ENCODE measurements at regions not wholly inside any gene's neighbourhood (a gene's known extent, or its start where the extent isn't known, plus 50 kb on each side); places are given as distances from the start of the nearest gene placed in this dataset.

- no peaks in the 10 kb centered on the region for H3K36me3 Mint-ChIP-seq (ENCODE audit: insufficient read depth, unreplicated experiment)
- peaks cover 6% of the 10 kb centered on the region for H3K4me1 Mint-ChIP-seq (ENCODE audit: low read depth, unreplicated experiment)
Observed at GRCh38 chr1:209106237-209106741, 477.2 kb upstream of the CAMK1G start.

DNA sequence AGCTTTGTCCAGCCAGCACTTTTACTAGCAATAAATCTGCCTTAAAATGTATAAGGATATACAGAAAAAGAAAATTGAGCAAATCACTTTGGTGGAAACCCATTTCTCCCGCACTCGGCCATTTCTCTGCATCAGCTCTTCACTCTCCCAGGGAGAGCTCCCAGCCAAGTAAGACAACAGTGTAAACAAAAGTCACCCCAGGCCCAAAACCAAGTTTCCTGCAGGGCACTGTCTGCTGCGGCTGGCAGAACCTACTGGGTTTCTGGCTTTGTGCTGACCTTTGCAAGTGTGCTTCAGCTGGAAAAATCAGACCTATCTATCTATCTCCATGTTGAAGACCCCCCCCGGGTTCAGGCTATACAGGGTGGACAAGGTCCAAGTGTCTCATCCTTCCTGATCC is 476.7 kb upstream of the CAMK1G start:
- DNase-seq: no peak
- no peak overlapping the region for H3K4me3 Mint-ChIP-seq (ENCODE audit: unreplicated experiment)
- peaks cover 14% of the 10 kb centered on the region for H3K27me3 Mint-ChIP-seq (ENCODE audit: insufficient read depth, unreplicated experiment)
- no peaks in the 10 kb centered on the region for H3K36me3 Mint-ChIP-seq (ENCODE audit: insufficient read depth, unreplicated experiment)
- Histone ChIP-seq H3K4me3 (ENCODE audit: low read depth, low read length) (no peak overlapping the region), H3K4me1 (no peaks in the 10 kb centered on the region), H3K27me3 (replicated peaks; ENCODE audit: control insufficient read depth, insufficient read depth, low read length) (no peaks in the 10 kb centered on the region), H3K36me3 (ENCODE audit: control insufficient read depth, insufficient read depth, low read length) (no peaks in the 10 kb centered on the region), H3K9me3 (no peaks in the 10 kb centered on the region)
- H3K27ac Mint-ChIP-seq (ENCODE audit: unreplicated experiment): no peak overlapping the region
- intact Hi-C loops (cut with micrococcal nuclease; ENCODE audit: unreplicated experiment): no loop called here
- H3K9me3 Mint-ChIP-seq (ENCODE audit: unreplicated experiment): no peaks in the 10 kb centered on the region
- CTCF ChIA-PET: no interaction called here
- no peak for TF ChIP-seq CTCF (IDR thresholded peaks at IDR 0.05; ENCODE audit: insufficient read depth in 1 of 2, low read depth in 1 of 2, low read length in 1 of 2, severe bottlenecking in 1 of 2, unreplicated experiment in 1 of 2)
- POLR2A ChIA-PET: no interaction called here
- peaks cover 6% of the 10 kb centered on the region for H3K4me1 Mint-ChIP-seq (ENCODE audit: low read depth, unreplicated experiment)
- no TSS peak for BruUV-seq (replicated peaks)

More at GRCh38 chr1:209106237-209106741, 477.2 kb upstream of the CAMK1G start:
- H3K9me3 ChIP-seq: no peaks in the 10 kb centered on the region
- no peak overlapping the region for H3K4me3 ChIP-seq (ENCODE audit: low read depth, low read length)
- H3K27me3 ChIP-seq (replicated peaks; ENCODE audit: control insufficient read depth, insufficient read depth, low read length): no peaks in the 10 kb centered on the region
- H3K27me3 Mint-ChIP-seq (ENCODE audit: insufficient read depth, unreplicated experiment): peaks cover 15% of the 10 kb centered on the region
- no peak overlapping the region for H3K27ac Mint-ChIP-seq (ENCODE audit: unreplicated experiment)
- ChIA-PET CTCF (no interaction called here), POLR2A (no interaction called here)
- TF ChIP-seq CTCF (IDR thresholded peaks at IDR 0.05; ENCODE audit: insufficient read depth in 1 of 2, low read depth in 1 of 2, low read length in 1 of 2, severe bottlenecking in 1 of 2, unreplicated experiment in 1 of 2): no peak
- no peak for DNase-seq
- H3K4me3 Mint-ChIP-seq (ENCODE audit: unreplicated experiment): no peak overlapping the region
- H3K4me1 ChIP-seq: no peaks in the 10 kb centered on the region
- H3K9me3 Mint-ChIP-seq (ENCODE audit: unreplicated experiment): no peaks in the 10 kb centered on the region
- no TSS peak for BruUV-seq (replicated peaks)
- no peaks in the 10 kb centered on the region for H3K36me3 ChIP-seq (ENCODE audit: control insufficient read depth, insufficient read depth, low read length)
- intact Hi-C loops (cut with micrococcal nuclease; ENCODE audit: unreplicated experiment): no loop called here

DNA sequence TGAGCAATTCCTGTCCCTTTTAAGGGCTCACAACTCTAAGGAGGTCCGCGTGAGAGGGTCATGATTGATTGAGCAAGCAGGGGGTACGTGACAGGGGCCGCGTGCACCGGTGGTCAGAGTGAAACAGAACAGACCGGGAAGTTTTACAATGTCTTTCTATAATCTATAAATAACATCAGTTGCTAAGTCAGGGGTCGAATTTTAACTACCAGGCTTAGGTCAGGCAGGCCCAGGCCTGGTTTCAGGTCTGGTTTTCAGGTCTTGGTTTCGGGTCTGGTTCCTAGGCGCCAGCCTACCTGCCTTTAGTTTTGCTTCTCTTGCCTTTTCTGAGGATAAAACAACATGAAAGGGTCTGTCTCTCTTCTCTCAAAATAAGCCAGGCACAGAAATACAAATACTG is 476.0 kb upstream of the CAMK1G start:
- H3K4me1 Mint-ChIP-seq (ENCODE audit: low read depth, unreplicated experiment): peaks cover 6% of the 10 kb centered on the region
- no TSS peak for BruUV-seq (replicated peaks)
- no peak overlapping the region for H3K4me3 Mint-ChIP-seq (ENCODE audit: unreplicated experiment)
- no peaks in the 10 kb centered on the region for H3K9me3 ChIP-seq
- no peaks in the 10 kb centered on the region for H3K36me3 Mint-ChIP-seq (ENCODE audit: insufficient read depth, unreplicated experiment)
- H3K27me3 ChIP-seq (replicated peaks; ENCODE audit: control insufficient read depth, insufficient read depth, low read length): no peaks in the 10 kb centered on the region
- POLR2A ChIA-PET: no interaction called here
- H3K4me1 ChIP-seq: no peaks in the 10 kb centered on the region
- DNase-seq: no peak
- no peaks in the 10 kb centered on the region for H3K9me3 Mint-ChIP-seq (ENCODE audit: unreplicated experiment)
- CTCF ChIA-PET: no interaction called here
- H3K27ac Mint-ChIP-seq (ENCODE audit: unreplicated experiment): no peak overlapping the region
- no peak for TF ChIP-seq CTCF (IDR thresholded peaks at IDR 0.05; ENCODE audit: insufficient read depth in 1 of 2, low read depth in 1 of 2, low read length in 1 of 2, severe bottlenecking in 1 of 2, unreplicated experiment in 1 of 2)
- no peaks in the 10 kb centered on the region for H3K36me3 ChIP-seq (ENCODE audit: control insufficient read depth, insufficient read depth, low read length)
- no peak overlapping the region for H3K4me3 ChIP-seq (ENCODE audit: low read depth, low read length)
- intact Hi-C loops (cut with micrococcal nuclease; ENCODE audit: unreplicated experiment): no loop called here
- H3K27me3 Mint-ChIP-seq (ENCODE audit: insufficient read depth, unreplicated experiment): peaks cover 14% of the 10 kb centered on the region

All from Caco-2 (cell line).